DMS 273 (cell line): ENCODE measurements at regions not wholly inside any gene's neighbourhood (a gene's known extent, or its start where the extent isn't known, plus 50 kb on each side); places are given as distances from the start of the nearest gene placed in this dataset.
A peak's percentile ranks its signal among the peaks of the same experiment; 100 is the strongest.
"Not testable (repeated sequence)": the region's sequence is repeated elsewhere in the genome, so short reads cannot be mapped to it uniquely, and the experiment has no call there.

ENCODE experiments used
- DNase-seq: peaks from one replicate; lab custom pipeline; 2025; ENCODE audit not compliant: unreplicated experiment; lab: John Stamatoyannopoulos, UW

DNA sequence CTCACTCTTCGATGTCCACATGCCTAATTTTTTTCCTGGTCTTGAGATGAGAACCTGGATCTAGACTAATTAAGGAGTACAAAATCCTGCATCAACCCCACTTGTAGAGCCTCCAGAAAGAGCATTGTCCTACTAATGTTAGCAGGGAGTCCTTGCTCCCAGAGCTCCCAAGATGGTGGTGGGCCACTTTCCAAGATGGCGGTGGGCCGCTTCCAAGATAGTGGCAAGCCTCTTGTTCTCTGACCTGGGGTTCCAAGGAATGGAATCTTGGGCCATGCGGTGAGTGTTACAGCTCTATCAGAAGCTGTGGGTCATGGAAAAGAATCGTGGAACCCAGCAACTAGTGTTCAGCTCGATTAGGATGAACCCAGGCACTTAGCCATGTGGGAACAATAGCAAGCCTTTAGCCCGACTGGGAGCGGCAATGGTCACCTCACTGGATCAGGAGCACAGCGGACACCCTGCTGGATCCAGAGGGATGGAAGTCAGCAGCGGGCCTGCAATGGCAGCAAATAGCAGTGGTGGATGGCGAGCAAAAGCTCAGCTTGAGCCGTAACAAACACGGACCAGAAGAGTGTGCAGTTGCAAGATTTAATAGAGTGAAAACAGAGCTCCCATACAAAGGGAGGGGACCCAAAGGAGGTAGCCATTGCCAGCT lies 1997.5 kb upstream of the RAG2 start:
- DNase-seq = not testable (repeated sequence)

DNA sequence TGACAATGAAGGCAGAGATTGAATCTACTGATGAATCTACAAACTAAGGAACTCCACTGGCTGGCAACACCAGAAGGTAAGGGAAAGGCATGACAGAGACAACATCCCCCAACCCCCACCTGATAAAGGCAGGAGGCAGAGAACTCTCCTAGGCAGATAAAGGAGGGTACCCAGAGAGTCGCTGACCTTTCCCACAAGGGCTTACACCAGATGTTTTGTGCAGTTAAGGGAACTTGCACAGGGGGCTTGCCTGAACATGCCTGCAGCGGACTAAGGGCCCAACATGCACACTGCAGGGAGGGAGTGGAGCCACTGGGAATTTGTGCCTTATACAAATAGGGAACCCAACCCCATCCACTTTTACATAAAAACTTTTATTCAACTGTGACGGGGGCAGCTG lies 1996.9 kb upstream of the RAG2 start:
- DNase-seq = peak; percentile 2

DNA sequence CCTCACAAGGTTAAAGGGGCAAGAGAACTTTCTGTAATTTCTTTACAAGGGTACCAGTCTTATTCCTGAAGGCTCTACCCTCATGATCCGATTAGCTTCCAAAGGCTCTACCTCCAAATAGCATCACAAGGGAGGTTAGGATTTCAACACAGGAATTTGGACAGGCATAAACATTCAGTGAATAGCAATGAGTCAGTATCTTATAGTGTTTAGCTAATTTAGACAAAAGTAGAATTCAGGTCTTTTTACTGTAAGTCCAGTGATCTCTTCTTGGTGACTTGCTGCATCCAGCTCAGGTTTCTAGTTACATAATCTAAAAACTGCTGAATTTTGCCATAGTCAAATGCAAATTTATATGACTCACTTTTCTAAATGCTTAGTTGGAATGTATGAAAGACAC lies 1995.6 kb upstream of the RAG2 start:
- no peak for DNase-seq

DNA sequence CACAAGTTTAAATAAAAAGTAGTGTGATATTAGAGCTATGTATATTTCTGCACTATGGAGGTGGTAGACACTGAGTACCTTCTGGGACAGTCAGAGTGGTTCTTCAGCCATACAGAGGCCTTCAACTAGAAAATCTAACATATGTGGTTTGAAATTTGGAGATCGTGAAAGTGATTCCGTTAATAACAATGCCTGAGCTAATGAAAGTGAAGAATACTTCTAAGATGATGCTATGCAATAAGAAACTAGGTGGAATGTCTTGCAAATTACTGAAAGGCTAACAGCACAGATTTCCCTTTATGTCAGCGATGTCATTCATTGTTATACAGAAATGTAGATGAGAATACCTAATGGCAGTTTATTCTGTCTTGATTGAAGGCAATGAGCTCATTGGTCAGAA lies 1984.7 kb upstream of the RAG2 start:
- no peak for DNase-seq

DNA sequence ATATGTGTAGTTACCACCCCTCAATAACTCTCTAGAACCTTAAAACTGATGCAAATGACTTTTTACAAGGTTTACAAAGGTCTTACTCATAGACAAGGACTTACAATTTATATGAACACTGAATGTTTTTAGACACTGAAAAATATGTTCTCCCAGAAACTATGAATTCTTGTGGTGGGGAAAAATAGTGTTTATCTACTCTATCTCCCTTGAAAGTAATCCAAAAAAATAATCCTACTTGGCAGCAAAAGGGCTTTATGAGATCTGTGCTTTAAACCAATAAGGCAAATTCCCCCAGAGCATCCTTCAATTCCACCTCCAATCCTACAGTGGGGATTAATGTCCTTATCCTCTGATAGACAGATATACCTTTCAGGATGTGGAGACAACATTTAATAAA lies 1984.1 kb upstream of the RAG2 start:
- no peak for DNase-seq

DNA sequence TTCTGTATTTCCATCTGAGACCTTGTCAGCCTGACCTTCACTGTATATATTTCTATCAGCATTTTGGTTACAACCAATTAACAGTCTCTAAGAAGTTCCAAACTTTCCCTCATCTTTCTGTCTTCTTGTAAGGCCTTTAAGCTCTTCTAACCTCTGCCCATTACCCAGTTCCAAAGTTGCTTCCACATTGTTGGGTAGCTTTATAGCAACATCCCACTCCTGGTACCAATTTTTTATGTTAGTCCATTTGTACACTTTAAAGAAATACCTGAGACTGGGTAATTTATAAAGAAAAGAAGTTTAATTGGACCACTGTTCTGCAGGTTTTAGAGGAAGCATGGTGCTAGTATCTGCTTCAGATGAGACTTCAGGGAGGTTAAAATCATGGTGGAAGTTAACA lies 1979.7 kb upstream of the RAG2 start:
- no peak for DNase-seq

DNA sequence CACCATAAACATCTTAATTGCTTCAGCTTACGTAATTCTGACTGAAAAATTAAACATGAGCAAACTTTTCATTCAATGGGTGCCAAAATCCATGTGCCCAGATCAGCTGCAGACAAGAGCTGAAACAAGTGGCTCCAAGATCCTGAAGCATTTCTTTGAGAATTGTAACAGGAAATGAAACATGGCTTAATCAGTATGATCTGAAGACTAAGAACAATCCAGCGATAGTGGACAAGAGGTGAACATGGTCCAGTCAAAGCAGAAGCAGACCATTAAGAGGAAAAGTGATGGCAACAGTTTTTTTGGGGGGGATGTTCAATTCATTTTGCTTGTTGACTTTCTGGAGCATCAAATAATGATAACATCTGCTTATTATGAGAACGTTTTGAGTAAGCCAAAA lies 1964.5 kb upstream of the RAG2 start:
- DNase-seq = no peak

DNA sequence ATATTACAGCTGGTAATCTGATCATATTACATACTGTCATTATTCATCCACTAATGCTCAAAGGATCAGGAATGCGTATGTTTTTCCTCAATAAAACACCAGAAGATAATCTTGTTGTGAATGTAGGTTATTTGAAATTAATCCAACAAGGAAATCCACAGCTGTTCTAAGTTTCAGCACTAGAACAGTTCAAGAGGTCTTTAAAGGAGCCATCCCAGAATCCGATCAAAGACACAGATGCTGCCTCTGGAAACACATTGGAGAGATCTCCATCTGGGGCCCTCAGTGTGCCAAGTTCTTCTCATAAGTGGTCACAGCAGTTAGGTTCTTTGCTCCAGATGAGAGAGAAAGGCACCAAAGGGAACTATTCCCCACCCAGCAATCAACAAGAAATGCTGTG lies 1955.1 kb upstream of the RAG2 start:
- DNase-seq = no peak

DNA sequence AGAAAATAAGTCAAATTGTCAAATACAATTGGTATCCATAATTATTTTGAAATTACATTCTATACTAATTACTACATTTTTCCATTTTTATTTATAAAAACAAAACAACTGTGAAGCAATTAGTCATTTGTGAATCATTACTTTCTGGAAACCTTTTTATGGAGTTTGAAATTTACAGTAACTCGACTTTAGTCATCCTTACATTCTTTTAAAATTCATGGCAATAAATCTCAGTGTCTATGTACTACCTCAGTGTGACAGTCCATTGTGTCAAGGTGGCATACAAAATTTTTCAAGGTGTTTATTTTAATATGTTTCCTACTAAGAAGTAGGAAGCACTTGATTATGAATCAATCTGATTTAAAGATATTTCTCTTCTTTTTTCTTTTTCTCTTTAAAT lies 1949.4 kb upstream of the RAG2 start:
- no peak for DNase-seq

DNA sequence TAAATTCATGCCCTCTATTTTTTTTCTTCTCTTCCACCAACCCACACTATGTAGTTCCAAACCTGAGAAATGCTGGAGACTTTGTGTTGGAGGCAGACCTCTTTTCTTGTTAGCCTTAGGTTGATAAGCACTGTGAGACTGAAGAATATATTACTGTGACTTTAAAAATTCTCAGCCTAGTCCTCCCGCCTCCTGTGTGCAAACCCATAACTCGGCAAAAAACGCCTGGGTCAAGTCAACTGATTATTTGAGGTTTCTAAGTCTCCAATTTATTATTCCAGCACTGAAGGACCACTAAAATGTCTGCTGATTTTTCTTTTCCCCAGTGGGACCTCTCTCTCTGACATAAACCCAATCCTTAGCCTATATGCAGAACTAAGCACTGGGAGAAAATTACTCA lies 1946.0 kb upstream of the RAG2 start:
- DNase-seq = no peak

DNA sequence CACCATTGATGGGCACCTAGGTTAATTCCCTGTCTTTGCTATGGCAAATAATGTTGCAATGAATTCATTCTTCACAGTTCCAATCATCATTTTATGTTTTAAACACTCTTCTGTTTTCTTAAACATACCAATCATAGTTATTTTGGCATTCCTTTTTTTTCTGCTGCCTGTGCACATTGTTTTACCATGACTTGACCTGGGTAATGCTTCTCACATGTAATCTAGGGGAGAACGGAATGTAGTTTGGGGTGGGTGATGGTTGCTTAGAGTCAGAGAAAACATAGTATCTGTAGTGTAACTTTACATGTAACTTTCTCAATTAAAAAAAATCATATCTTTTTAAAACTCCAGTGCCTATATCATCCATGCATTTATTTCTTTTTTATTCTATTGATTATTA lies 1945.3 kb upstream of the RAG2 start:
- DNase-seq = no peak

DNA sequence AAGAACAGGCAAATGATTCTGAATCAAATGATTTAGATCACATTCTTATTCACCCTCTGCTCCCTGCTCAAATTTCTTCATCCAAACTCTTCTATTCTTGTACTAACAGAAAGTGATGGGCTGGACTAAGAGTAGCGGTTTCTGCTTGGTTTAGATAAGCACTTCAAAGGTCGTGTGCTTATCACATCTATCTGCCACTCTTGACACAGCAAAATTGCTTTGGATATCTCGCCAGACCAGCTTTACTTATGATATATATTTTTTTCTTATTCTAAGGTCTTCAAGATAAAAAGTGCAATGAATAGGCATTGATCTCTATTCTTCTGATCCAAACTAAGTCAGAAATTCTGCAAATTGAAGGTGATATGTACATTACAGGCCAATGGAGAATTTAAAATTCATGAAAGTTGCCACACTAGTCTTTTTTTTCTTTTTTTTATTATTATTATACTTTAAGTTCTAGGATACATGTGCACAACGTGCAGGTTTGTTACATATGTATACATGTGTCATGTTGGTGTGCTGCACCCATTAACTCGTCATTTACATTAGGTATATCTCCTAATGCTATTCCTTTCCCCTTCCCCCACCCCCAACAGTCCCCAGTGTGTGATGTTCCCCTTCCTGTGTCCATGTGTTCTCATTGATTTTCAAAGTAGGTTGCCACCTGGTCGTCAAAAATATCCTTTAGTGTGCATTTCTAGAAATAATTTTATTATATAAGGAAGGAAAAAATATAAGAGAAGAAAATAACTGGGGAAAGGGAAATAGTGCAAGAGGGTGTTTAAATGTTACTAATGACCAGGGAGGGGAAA lies 1941.0 kb upstream of the RAG2 start:
- no peak for DNase-seq

DNA sequence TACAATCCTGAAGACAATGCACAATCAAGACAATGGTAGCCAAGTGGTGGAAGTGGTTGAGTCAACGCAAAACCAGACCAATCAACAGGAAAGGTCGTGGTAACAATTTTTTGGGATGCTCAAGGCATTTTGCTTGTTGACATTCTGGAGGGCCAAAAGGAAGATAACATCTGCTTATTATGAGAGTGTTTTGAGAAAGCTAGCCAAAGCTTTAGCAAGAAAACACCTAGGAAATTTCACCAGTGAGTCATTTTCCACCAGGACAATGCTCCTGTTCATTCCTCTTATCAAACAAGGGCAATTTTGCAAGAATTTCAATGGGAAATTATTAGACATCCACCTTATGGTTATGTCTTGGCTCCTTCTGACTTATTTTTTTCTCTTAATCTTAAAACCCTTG lies 1932.2 kb upstream of the RAG2 start:
- no peak for DNase-seq

DNA sequence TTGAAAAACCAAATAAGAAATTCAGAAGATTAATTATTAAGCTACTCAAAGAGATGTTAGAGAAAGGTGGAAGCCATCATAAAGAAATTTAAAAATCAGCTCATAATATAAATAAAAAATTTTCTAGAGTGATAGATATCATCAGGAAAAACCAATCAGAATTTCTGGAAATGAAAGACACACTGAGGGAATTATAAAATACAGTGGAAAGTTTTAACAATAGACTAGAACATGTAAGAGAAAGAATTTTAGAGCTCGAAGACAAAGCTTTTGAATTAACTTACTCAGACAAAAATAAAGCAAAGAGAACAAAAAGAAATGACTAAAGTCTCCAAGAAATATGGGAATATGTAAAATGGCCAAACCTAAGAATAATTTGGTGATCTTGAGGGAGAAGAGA lies 1926.9 kb upstream of the RAG2 start:
- no peak for DNase-seq

DNA sequence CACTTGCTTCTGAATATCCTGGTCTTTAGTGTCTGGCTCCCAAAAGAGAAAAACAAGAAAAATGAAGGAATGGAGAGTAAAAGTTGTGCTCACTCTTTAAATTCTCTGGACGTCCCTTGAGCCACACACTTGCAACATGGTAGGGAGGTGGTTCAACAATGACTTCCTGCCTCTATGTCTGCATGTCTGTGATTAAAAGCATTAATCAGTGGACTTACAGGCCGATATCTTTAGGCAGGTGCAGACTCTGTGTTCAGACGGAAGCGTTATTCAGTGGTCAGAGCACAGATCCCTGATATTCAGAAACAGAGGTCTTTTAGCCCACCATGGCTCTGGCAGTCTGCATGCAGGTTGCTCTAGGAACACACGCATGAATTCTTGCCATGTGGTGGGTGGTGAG lies 1920.0 kb upstream of the RAG2 start:
- no peak for DNase-seq

DNA sequence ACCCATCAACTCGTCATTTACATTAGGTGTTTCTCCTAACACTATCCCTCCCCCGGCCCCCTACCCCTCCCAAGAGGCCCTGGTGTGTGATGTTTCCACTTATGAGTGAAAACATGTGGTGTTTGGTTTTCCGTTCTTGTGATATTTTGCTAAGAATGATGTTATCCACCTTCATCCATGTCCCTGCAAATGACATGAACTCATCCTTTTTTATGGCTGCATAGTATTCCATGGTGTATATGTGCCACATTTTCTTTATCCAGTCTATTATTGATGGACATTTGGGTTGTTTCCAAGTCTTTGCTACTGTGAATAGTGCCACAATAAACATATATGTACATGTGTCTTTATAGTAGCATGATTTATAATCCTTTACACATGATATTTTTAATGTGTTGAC lies 1914.8 kb upstream of the RAG2 start:
- not testable (repeated sequence) for DNase-seq

DNA sequence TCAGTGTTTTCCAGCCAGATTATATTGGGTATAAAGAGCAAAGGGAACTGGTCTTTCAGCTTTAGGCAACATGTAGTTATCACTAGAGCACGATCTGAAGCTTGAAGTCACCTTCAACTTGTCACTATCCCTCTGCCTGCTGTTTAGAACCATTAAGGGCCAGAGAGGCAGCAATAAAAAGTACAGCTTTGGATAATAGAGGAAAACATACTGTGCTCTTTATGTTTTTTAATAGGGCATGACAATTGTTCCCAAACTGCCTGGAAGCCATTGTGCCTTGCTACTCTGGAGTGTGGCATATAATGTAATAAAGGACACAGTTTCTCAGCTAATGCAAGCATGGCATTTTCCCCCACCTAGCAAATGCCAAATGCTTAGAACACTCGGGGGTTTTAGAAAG lies 1912.0 kb upstream of the RAG2 start:
- no peak for DNase-seq

DNA sequence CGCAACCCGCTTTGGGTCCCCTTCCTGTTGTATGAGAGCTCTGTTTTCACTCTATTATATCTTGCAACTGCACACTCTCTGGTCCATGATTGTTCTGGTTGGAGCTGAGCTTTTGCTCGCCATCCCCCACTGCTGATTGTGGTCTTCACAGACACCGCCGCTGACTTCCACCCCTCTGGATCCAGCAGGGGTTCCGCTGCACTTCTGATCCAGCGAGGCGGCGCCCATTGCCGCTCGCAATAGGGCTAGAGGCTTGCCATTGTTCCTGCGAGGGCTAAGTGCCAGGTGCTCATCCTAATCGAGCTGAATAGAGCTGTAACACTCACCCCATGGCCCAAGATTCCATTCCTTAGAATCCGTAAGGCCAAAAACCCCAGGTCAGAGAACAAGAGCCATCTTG lies 1905.8 kb upstream of the RAG2 start:
- no peak for DNase-seq

DNA sequence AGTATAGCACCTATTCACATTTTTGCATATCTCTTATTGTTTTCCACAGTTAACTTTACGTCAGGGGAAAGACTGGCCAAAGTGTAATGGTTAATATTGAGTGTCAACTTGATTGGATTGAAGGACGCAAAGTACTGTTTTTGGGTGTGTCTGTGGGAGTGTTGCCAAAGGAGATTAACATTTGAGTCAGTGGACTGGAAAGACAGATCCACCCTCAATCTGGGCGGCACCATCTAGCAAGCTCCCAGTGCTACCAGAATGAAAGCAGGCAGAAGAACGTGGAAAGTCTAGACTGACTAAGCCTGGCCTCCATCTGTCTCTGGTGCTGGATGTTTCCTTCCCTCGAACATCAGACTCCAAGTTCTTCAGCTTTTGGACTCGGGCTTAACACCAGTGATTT lies 1900.7 kb upstream of the RAG2 start:
- no peak for DNase-seq

DNA sequence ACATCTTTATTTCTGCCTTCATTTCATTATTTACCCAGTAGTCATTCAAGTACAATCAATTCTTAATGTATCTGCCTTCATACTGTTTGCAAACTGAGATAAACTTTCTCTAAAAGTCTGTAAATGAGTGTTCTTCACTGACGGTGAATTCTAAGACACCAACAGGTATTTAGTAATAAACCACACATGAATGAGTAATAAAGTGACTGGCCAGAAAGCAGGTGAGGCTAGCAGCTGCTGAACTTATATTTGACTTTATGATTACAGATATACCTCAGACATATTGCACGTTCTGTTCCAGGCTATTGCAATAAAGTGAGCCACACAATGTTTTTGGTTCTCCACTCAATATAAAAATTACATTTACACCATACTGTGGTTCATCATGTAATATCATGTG lies 1894.0 kb upstream of the RAG2 start:
- no peak for DNase-seq

DNA sequence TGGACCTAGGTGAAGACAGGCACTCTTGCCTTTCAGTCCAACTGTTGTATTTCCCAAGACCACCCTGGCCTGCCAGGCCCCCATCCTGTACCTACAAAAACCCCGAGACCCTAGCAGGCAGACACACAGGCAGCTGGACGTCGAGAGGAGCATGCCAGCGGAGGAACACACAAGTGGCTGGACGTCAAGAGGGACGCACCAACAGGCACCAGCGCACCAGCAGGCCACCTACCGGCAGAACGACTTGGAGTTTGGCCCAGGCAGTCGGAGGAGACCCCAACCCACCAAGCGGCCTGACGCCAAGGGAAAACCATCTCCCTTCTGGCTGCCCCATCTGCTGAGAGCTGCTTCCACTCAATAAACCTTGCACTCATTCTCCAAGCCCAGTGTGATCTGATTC lies 1883.4 kb upstream of the RAG2 start:
- DNase-seq = no peak

DNA sequence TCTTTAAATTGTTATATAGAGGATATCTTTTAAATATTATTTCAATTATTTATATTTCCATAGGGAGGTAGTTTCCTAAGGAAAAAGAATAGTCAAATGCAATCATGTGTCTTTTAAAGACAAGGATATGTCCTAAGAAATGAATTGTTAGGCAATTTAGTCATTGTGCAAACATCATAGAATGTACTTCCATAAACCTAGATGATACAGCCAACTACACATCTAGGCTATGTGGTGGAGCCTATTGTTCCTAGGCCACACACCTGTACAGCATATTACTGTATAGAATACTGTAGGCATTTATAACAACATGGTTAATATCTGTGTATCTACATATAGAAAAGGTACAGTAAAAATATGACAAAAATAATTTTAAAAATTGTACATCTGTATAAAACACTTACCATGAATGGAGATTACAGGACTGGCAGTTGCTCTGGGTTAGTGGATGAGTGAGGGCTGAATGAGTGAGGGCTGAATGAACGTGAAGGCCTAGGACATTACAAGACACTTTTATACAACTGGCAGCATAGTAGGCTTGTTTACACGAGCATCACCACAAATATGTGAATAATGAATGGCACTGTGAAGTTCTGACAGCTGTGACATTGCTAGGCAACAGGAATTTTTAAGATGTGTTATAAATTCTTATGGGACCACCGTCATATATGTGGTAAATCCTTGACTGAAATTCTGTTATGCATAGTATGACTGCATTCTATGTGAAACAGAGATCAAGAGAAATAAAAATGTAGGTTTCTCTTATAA lies 1879.0 kb upstream of the RAG2 start:
- DNase-seq = no peak
